Hepatocyte (in vitro differentiated cells): ENCODE measurements at regions not wholly inside any gene's neighbourhood (a gene's known extent, or its start where the extent isn't known, plus 50 kb on each side); places are given as distances from the start of the nearest gene placed in this dataset.

Experiments used
- EZH2 ChIP-seq: fragments of 200-600 bp; sonication (generic); IDR thresholded peaks from 2 replicates; pipeline ENCODE4 v1.6.1; 2016; ENCODE audit warnings: antibody characterized with exemption, mild to moderate bottlenecking, borderline replicate concordance
- EZH2phosphoT487 ChIP-seq: fragments of 200-600 bp; sonication (generic); IDR thresholded peaks from one replicate; pipeline ENCODE4 v1.6.1; 2018; ENCODE audit warnings: antibody characterized with exemption, mild to moderate bottlenecking, low read depth, moderate library complexity; ENCODE audit not compliant: unreplicated experiment, severe bottlenecking
- TF ChIP-seq, protein P1 (sequence below): fragments of 200-600 bp; sonication (generic); IDR thresholded peaks from 2 replicates; pipeline ENCODE4 v1.5.1; 2016; ENCODE audit warnings: antibody characterized with exemption, mild to moderate bottlenecking; ENCODE audit not compliant: poor library complexity

DNA sequence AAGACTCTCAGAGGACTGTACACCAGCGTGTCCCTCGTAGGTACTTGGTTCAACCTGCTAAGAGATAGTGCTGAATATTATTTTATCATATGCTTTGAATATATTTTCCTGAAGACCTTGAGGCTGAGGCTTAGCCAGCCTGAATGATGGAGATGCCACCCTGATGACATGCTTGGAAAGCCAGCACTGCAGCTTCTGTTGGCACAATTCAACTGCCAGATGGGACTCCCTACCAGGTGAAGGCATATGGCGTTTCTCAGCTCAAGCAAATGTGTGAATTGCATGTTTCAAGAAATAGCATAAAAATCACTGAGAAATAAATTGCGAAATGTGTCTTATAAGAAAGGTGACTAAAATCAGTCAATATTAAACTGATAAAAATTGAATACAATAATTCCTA lies 228.1 kb upstream of the CST7 start:
- TF ChIP-seq, protein P1, sequence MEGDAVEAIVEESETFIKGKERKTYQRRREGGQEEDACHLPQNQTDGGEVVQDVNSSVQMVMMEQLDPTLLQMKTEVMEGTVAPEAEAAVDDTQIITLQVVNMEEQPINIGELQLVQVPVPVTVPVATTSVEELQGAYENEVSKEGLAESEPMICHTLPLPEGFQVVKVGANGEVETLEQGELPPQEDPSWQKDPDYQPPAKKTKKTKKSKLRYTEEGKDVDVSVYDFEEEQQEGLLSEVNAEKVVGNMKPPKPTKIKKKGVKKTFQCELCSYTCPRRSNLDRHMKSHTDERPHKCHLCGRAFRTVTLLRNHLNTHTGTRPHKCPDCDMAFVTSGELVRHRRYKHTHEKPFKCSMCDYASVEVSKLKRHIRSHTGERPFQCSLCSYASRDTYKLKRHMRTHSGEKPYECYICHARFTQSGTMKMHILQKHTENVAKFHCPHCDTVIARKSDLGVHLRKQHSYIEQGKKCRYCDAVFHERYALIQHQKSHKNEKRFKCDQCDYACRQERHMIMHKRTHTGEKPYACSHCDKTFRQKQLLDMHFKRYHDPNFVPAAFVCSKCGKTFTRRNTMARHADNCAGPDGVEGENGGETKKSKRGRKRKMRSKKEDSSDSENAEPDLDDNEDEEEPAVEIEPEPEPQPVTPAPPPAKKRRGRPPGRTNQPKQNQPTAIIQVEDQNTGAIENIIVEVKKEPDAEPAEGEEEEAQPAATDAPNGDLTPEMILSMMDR: no peak
- no peak for TF ChIP-seq EZH2
- TF ChIP-seq EZH2phosphoT487: no peak
